Uterus (tissue), 3 donors: ENCODE measurements at regions not wholly inside any gene's neighbourhood (a gene's known extent, or its start where the extent isn't known, plus 50 kb on each side); places are given as distances from the start of the nearest gene placed in this dataset.

Experiments used
- DNase-seq, 2 donors: peaks; one replicate each; pipeline ENCODE4 v3.0.0-alpha.2; 2019 to 2020
- H3K27ac ChIP-seq, 2 donors: fragments of 200-600 bp; sonication (generic); 1 replicate in 1 of 2; 2 replicates in 1 of 2; pipeline ENCODE4 v1.5.1; 2016 to 2018
- H3K27me3 ChIP-seq, 2 donors: fragments of 200-600 bp; sonication (generic); one replicate each; pipeline ENCODE4 v1.5.1; 2018 to 2019; ENCODE audit warnings: control low read depth in 1 of 2
- H3K36me3 ChIP-seq, 2 donors: fragments of 200-600 bp; sonication (generic); one replicate each; pipeline ENCODE4 v1.5.1; 2019; ENCODE audit warnings: control low read depth in 1 of 2
- H3K4me1 ChIP-seq, 2 donors: fragments of 200-600 bp; sonication (generic); one replicate each; pipeline ENCODE4 v1.5.1; 2018 to 2019; ENCODE audit warnings: control low read depth in 1 of 2
- H3K4me3 ChIP-seq, 2 donors: fragments of 200-600 bp; sonication (generic); 1 replicate in 1 of 2; 2 replicates in 1 of 2; pipeline ENCODE4 v1.5.1; 2018 to 2019; ENCODE audit warnings: mild to moderate bottlenecking in 1 of 2
- H3K9me3 ChIP-seq, 2 donors: fragments of 200-600 bp; sonication (generic); one replicate each; pipeline ENCODE4 v1.5.1; 2019; ENCODE audit warnings: control low read depth in 1 of 2
- POLR2A ChIP-seq, 2 donors: fragments of 450-650 bp; IDR thresholded peaks; one replicate each; pipeline ENCODE4 v1.6.1; 2016; ENCODE audit warnings: antibody characterized with exemption in 2 of 2, mild to moderate bottlenecking in 1 of 2, moderate library complexity in 1 of 2
- intact Hi-C: fragments of 100-400 bp; cut with DNase I; formaldehyde crosslinking; loops from one replicate; pipeline ENCODE4 v1.15.1; 2023; ENCODE audit warnings: low total_unique reads
- TF ChIP-seq, protein P1 (sequence below), 4 experiments: fragments of 200-600 bp in 2 of 4; fragments of 450-650 bp in 2 of 4; sonication (generic) in 2 of 4; IDR thresholded peaks; one replicate each; pipeline ENCODE4 v1.5.1; 2016 to 2019; ENCODE audit warnings: antibody characterized with exemption in 4 of 4, mild to moderate bottlenecking in 2 of 4, moderate library complexity in 1 of 4
- donor health status: DM: yes; HTN: yes; CAD: no.

DNA sequence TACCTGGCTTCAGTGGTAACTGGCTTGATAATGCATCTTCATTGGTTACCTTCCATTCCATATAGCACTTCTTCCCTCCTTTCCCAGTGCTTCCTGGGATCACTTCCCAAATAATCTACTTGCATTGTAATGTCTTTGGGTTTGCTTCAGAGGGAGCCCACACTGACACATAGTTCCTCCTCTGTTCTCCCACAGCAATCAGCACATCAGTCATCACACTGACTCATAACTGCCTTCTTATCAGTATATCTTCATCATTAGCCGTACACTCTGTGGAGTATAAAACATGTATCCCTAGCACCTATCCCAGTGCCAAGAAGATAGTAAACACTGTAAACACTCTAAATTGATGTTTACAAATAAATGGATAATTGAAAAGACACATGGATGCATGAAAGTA, 91.4 kb upstream of the SCN10A start:
- no peak overlapping the region for H3K4me3 ChIP-seq
- no peaks in the 10 kb centered on the region for H3K9me3 ChIP-seq
- DNase-seq: no peak
- H3K27me3 ChIP-seq: no peaks in the 10 kb centered on the region
- H3K36me3 ChIP-seq: no peaks in the 10 kb centered on the region
- H3K27ac ChIP-seq: no peak overlapping the region
- no peak for TF ChIP-seq POLR2A (IDR thresholded peaks at IDR 0.05)
- TF ChIP-seq, protein P1, sequence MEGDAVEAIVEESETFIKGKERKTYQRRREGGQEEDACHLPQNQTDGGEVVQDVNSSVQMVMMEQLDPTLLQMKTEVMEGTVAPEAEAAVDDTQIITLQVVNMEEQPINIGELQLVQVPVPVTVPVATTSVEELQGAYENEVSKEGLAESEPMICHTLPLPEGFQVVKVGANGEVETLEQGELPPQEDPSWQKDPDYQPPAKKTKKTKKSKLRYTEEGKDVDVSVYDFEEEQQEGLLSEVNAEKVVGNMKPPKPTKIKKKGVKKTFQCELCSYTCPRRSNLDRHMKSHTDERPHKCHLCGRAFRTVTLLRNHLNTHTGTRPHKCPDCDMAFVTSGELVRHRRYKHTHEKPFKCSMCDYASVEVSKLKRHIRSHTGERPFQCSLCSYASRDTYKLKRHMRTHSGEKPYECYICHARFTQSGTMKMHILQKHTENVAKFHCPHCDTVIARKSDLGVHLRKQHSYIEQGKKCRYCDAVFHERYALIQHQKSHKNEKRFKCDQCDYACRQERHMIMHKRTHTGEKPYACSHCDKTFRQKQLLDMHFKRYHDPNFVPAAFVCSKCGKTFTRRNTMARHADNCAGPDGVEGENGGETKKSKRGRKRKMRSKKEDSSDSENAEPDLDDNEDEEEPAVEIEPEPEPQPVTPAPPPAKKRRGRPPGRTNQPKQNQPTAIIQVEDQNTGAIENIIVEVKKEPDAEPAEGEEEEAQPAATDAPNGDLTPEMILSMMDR (IDR thresholded peaks at IDR 0.05): no peak
- intact Hi-C loops: no loop called here
- H3K4me1 ChIP-seq: no peaks in the 10 kb centered on the region

DNA sequence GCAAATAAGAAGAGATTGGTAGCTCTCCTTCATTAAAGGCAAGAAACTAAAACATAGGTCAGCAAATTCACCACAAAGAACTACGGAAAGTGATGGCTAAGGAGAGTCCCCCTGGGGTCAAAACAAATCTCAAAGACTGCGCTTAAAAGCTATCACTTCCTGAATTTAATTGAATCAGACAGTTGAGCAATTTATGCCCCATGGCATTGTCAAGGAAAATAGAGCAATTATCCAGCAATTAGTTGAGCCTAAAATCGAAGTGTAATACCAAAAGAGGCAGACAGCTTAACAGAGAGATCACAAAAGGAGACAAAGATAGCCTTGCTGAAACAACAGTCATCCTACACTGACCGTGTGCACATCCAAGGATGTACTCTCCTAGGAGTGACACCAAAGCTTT, 74.4 kb upstream of the SCN10A start:
- no peaks in the 10 kb centered on the region for H3K36me3 ChIP-seq

DNA sequence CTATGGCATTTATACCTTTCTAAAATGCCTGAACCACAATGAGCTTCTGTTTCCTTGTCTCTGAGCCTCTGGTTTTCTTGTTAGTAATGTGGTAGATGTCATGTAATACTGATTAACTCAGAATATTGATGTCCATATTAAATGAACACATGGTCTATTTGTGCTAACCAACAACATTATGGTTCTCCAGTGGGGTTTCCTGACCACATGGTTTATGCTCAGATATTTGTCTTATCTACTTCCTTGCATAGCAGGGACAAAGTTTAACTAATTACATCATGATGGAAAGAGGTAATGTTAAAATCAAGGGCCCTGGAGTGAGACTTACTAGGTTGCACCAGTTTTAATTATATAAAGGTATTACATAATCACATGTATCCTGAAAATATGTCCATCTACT, 62.6 kb upstream of the SCN10A start:
- no peaks in the 10 kb centered on the region for H3K9me3 ChIP-seq
- no peaks in the 10 kb centered on the region for H3K27me3 ChIP-seq
- H3K4me3 ChIP-seq: no peak overlapping the region
- DNase-seq: no peak
- intact Hi-C loops: no loop called here
- no peaks in the 10 kb centered on the region for H3K36me3 ChIP-seq
- H3K4me1 ChIP-seq: no peaks in the 10 kb centered on the region
- no peak for TF ChIP-seq POLR2A (IDR thresholded peaks at IDR 0.05)
- TF ChIP-seq, protein P1 (IDR thresholded peaks at IDR 0.05): no peak
- H3K27ac ChIP-seq: no peak overlapping the region

More for the DNA sequence above, 74.4 kb upstream of the SCN10A start:
- TF ChIP-seq, protein P1 (IDR thresholded peaks at IDR 0.05): no peak
- TF ChIP-seq POLR2A (IDR thresholded peaks at IDR 0.05): no peak
- no peak for DNase-seq
- intact Hi-C loops: no loop called here
- Histone ChIP-seq H3K4me1 (no peaks in the 10 kb centered on the region), H3K27ac (no peak overlapping the region), H3K9me3 (no peaks in the 10 kb centered on the region), H3K27me3 (no peaks in the 10 kb centered on the region), H3K4me3 (no peak overlapping the region)
